Liver (tissue), 8 donors: ENCODE measurements at regions not wholly inside any gene's neighbourhood (a gene's known extent, or its start where the extent isn't known, plus 50 kb on each side); places are given as distances from the start of the nearest gene placed in this dataset.

Source experiments
- DNase-seq: peaks from one replicate; pipeline ENCODE4 v3.0.0-alpha.2; 2017; ENCODE audit warnings: low spot score
- H3K27ac ChIP-seq, 2 donors: one replicate each; pipeline ENCODE4 v1.7.0; 2013; ENCODE audit warnings: inconsistent platforms in 2 of 2, low read length in 2 of 2, control low read depth in 1 of 2, low read depth in 1 of 2, mild to moderate bottlenecking in 1 of 2
- H3K27me3 ChIP-seq, 4 donors: one replicate each; pipeline versions ENCODE4 v1.6.1 to v1.7.0; 2013; ENCODE audit warnings: low read length in 3 of 4, inconsistent platforms in 1 of 4, mild to moderate bottlenecking in 1 of 4, moderate library complexity in 1 of 4; ENCODE audit not compliant: control insufficient read depth in 4 of 4, insufficient read depth in 4 of 4
- H3K36me3 ChIP-seq, 4 donors: one replicate each; pipeline versions ENCODE4 v1.6.1 to v1.7.0; 2013; ENCODE audit warnings: low read length in 3 of 4, mild to moderate bottlenecking in 3 of 4, low read depth in 1 of 4, moderate library complexity in 1 of 4; ENCODE audit not compliant: control insufficient read depth in 4 of 4, insufficient read depth in 3 of 4
- H3K4me1 ChIP-seq, 4 donors: one replicate each; pipeline versions ENCODE4 v1.6.1 to v1.7.0; 2013; ENCODE audit warnings: low read length in 3 of 4, mild to moderate bottlenecking in 3 of 4, moderate library complexity in 1 of 4; ENCODE audit not compliant: control insufficient read depth in 4 of 4, insufficient read depth in 4 of 4
- H3K4me3 ChIP-seq, 3 donors: one replicate each; pipeline versions ENCODE4 v1.6.1 to v1.7.0; 2013; ENCODE audit warnings: low read length in 3 of 3, control low read depth in 1 of 3, low read depth in 1 of 3, mild to moderate bottlenecking in 1 of 3
- H3K9ac ChIP-seq, 2 donors: one replicate each; pipeline ENCODE4 v1.7.0; 2013; ENCODE audit warnings: low read length in 2 of 2, mild to moderate bottlenecking in 2 of 2, moderate library complexity in 2 of 2, control low read depth in 1 of 2, low read depth in 1 of 2
- H3K9me3 ChIP-seq, 4 donors: one replicate each; pipeline versions ENCODE4 v1.6.1 to v1.7.0; 2013; ENCODE audit warnings: low read length in 3 of 4; ENCODE audit not compliant: control insufficient read depth in 4 of 4
- FOXA1 ChIP-seq: IDR thresholded peaks from 2 replicates; pipeline ENCODE4 v1.6.1; 2016; ENCODE audit warnings: antibody characterized with exemption
- FOXA2 ChIP-seq: IDR thresholded peaks from 2 replicates; pipeline ENCODE4 v1.6.1; 2016; ENCODE audit warnings: antibody characterized with exemption
- HNF4A ChIP-seq, 2 donors: conservative IDR thresholded peaks; 2 replicates each; pipeline ENCODE4 v1.6.1; 2016; ENCODE audit warnings: antibody characterized with exemption in 2 of 2, mild to moderate bottlenecking in 2 of 2
- HNF4G ChIP-seq: IDR thresholded peaks from 2 replicates; pipeline ENCODE4 v1.6.1; 2016; ENCODE audit warnings: antibody characterized with exemption
- JUND ChIP-seq, 2 donors: IDR thresholded peaks; 2 replicates each; pipeline ENCODE4 v1.6.1; 2016; ENCODE audit warnings: antibody characterized with exemption in 2 of 2
- RAD21 ChIP-seq, 2 donors: IDR thresholded peaks; 2 replicates each; pipeline ENCODE4 v1.6.1; 2016; ENCODE audit warnings: antibody characterized with exemption in 2 of 2, mild to moderate bottlenecking in 2 of 2
- RXRA ChIP-seq, 2 donors: IDR thresholded peaks; 2 replicates each; pipeline ENCODE4 v1.6.1; 2017 to 2018; ENCODE audit warnings: antibody characterized with exemption in 2 of 2, mild to moderate bottlenecking in 1 of 2
- SP1 ChIP-seq: IDR thresholded peaks from 2 replicates; pipeline ENCODE4 v1.6.1; 2018; ENCODE audit warnings: antibody characterized with exemption, mild to moderate bottlenecking
- TAF1 ChIP-seq: conservative IDR thresholded peaks from 2 replicates; pipeline ENCODE4 v1.6.1; 2016; ENCODE audit warnings: antibody characterized with exemption, mild to moderate bottlenecking
- YY1 ChIP-seq: IDR thresholded peaks from 2 replicates; pipeline ENCODE4 v1.6.1; 2016; ENCODE audit warnings: antibody characterized with exemption, mild to moderate bottlenecking
- WGBS: extraction: QIAGEN DNeasy Blood & Tissue Kit; methylation state at CpG from one replicate; pipeline ENCODE4 v1.1.7; 2013; 5-methylcytosine and 5-hydroxymethylcytosine counted together
- TF ChIP-seq, protein P1 (sequence below): IDR thresholded peaks from 2 replicates; pipeline ENCODE4 v1.6.1; 2016; ENCODE audit warnings: antibody characterized with exemption
- TF ChIP-seq, protein P2 (sequence below): IDR thresholded peaks from 2 replicates; pipeline ENCODE4 v1.6.1; 2016; ENCODE audit warnings: antibody characterized with exemption, mild to moderate bottlenecking
- TF ChIP-seq, protein P3 (sequence below): fragments of 150-350 bp; IDR thresholded peaks from 2 replicates; pipeline ENCODE4 v1.5.1; 2017; ENCODE audit warnings: improper control_type of control experiment, low read depth, low read length; ENCODE audit not compliant: missing input control
- TF ChIP-seq, protein P4 (sequence below): IDR thresholded peaks from 2 replicates; pipeline ENCODE4 v1.6.1; 2016; ENCODE audit warnings: antibody characterized with exemption
- donor health status: healthy.
- donor health status: healthy.
- donor health status: healthy.
- donor health status: healthy.
- donor health status: healthy.

DNA sequence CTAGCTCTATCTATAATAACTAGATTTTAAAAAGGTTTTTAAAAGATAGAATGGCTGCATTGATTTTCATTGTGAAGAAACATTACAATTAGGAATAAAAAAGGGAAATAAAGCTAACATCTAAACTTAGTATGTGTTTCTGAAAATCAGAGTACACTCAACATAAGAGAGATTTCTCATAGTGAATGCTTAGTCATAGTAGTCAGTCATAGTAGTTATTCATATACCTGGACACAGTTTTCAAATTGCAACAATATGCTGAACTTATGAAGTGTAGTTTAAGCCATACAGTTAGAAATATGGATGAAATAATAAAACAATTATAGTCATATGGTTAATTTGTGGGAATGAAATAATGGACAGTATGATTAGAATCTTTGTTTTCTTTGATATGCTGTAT lies 273.0 kb upstream of the CTNND2 start:
- Histone ChIP-seq H3K36me3 (no peaks in the 10 kb centered on the region), H3K27ac (no peak overlapping the region), H3K4me3 (no peak overlapping the region), H3K9me3 (peaks cover 0 to 5% (median 0%) of the 10 kb centered on the region in 4 donors), H3K27me3 (no peaks in the 10 kb centered on the region), H3K9ac (no peak overlapping the region), H3K4me1 (no peaks in the 10 kb centered on the region)
- no peak for DNase-seq
- TF ChIP-seq JUND (IDR thresholded peaks at IDR 0.05) (no peak), HNF4A (conservative IDR thresholded peaks at IDR 0.05) (no peak), FOXA1 (no peak), RXRA (IDR thresholded peaks at IDR 0.05) (no peak)

DNA sequence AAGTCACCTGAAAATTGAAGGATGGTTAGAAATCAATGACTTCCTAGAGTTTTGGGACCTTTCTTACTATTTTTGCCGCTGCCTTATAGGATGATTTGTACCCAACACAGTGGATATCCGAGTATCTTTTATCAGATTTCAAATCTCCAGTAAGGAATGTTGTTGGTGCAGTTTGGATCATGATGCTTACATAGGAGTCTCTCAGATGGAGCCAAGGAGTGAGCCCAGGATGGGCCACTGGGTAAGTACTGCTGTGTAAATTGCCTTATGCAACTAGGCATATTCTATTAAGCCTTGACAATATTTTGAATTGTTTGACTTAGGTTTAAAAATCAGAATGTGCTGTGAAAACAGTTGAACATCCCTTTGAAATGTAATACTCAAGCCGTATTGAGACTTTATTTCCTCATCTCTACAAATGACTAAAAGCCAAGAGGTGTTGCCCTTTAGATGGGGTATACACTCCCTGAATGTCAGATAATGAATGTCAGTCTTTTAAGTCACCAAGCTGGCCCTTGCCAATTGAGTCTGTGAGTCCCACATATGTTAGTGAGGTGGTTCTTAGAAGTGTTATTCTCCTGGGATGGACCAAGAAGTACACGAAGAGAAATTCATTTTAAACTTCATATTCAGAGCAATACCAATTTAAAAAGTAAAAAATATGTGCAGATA lies 271.8 kb upstream of the CTNND2 start:
- Histone ChIP-seq H3K9ac (no peak overlapping the region), H3K27ac (no peak overlapping the region), H3K27me3 (no peaks in the 10 kb centered on the region), H3K4me1 (no peaks in the 10 kb centered on the region), H3K4me3 (no peak overlapping the region), H3K36me3 (no peaks in the 10 kb centered on the region), H3K9me3 (peaks cover 0 to 5% (median 0%) of the 10 kb centered on the region in 4 donors)
- DNase-seq, result no peak
- WGBS, result 47% methylated on average over 4 of the region's 4 CpGs
- TF ChIP-seq RAD21 (IDR thresholded peaks at IDR 0.05), result no peak
- TF ChIP-seq, protein P1, sequence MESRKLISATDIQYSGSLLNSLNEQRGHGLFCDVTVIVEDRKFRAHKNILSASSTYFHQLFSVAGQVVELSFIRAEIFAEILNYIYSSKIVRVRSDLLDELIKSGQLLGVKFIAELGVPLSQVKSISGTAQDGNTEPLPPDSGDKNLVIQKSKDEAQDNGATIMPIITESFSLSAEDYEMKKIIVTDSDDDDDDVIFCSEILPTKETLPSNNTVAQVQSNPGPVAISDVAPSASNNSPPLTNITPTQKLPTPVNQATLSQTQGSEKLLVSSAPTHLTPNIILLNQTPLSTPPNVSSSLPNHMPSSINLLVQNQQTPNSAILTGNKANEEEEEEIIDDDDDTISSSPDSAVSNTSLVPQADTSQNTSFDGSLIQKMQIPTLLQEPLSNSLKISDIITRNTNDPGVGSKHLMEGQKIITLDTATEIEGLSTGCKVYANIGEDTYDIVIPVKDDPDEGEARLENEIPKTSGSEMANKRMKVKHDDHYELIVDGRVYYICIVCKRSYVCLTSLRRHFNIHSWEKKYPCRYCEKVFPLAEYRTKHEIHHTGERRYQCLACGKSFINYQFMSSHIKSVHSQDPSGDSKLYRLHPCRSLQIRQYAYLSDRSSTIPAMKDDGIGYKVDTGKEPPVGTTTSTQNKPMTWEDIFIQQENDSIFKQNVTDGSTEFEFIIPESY, result no peak
- TF ChIP-seq TAF1, result no peak
- TF ChIP-seq, protein P2, sequence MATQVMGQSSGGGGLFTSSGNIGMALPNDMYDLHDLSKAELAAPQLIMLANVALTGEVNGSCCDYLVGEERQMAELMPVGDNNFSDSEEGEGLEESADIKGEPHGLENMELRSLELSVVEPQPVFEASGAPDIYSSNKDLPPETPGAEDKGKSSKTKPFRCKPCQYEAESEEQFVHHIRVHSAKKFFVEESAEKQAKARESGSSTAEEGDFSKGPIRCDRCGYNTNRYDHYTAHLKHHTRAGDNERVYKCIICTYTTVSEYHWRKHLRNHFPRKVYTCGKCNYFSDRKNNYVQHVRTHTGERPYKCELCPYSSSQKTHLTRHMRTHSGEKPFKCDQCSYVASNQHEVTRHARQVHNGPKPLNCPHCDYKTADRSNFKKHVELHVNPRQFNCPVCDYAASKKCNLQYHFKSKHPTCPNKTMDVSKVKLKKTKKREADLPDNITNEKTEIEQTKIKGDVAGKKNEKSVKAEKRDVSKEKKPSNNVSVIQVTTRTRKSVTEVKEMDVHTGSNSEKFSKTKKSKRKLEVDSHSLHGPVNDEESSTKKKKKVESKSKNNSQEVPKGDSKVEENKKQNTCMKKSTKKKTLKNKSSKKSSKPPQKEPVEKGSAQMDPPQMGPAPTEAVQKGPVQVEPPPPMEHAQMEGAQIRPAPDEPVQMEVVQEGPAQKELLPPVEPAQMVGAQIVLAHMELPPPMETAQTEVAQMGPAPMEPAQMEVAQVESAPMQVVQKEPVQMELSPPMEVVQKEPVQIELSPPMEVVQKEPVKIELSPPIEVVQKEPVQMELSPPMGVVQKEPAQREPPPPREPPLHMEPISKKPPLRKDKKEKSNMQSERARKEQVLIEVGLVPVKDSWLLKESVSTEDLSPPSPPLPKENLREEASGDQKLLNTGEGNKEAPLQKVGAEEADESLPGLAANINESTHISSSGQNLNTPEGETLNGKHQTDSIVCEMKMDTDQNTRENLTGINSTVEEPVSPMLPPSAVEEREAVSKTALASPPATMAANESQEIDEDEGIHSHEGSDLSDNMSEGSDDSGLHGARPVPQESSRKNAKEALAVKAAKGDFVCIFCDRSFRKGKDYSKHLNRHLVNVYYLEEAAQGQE, result no peak
- TF ChIP-seq JUND (IDR thresholded peaks at IDR 0.05), result no peak

DNA sequence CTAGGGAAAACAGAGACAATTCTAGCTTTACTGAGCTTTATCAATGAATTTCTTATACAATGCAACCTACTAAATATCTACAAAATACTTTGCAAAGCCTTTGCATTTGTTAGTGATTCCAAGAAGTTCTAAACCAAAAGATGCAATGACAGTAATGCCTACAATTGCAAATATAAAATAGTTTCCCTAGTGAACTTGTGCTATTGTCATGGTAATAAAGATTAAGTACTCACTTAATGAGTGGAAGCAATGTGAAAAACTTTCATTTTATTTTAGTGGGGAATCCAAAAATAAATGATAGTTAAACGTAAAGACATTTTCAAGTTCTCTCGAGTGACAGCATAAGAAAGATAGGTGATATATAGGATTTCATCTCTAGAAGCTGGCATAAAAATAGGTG lies 270.5 kb upstream of the CTNND2 start:
- no peaks in the 10 kb centered on the region for H3K4me1 ChIP-seq
- 62% methylated on average over 2 of the region's 2 CpGs for WGBS
- no peaks in the 10 kb centered on the region for H3K36me3 ChIP-seq
- H3K27me3 ChIP-seq, result no peaks in the 10 kb centered on the region
- H3K27ac ChIP-seq, result no peak overlapping the region
- no peak overlapping the region for H3K9ac ChIP-seq
- peaks cover 0 to 5% (median 0%) of the 10 kb centered on the region in 4 donors for H3K9me3 ChIP-seq
- H3K4me3 ChIP-seq, result no peak overlapping the region
- DNase-seq, result no peak
- TF ChIP-seq, protein P1, result no peak
- TF ChIP-seq, protein P2, result no peak
- TF ChIP-seq, protein P3, sequence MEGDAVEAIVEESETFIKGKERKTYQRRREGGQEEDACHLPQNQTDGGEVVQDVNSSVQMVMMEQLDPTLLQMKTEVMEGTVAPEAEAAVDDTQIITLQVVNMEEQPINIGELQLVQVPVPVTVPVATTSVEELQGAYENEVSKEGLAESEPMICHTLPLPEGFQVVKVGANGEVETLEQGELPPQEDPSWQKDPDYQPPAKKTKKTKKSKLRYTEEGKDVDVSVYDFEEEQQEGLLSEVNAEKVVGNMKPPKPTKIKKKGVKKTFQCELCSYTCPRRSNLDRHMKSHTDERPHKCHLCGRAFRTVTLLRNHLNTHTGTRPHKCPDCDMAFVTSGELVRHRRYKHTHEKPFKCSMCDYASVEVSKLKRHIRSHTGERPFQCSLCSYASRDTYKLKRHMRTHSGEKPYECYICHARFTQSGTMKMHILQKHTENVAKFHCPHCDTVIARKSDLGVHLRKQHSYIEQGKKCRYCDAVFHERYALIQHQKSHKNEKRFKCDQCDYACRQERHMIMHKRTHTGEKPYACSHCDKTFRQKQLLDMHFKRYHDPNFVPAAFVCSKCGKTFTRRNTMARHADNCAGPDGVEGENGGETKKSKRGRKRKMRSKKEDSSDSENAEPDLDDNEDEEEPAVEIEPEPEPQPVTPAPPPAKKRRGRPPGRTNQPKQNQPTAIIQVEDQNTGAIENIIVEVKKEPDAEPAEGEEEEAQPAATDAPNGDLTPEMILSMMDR, result no peak
- TF ChIP-seq YY1 (no peak), JUND (IDR thresholded peaks at IDR 0.05) (no peak), SP1 (no peak), FOXA1 (no peak), FOXA2 (no peak), RXRA (IDR thresholded peaks at IDR 0.05) (no peak), HNF4G (no peak)
- TF ChIP-seq, protein P4, sequence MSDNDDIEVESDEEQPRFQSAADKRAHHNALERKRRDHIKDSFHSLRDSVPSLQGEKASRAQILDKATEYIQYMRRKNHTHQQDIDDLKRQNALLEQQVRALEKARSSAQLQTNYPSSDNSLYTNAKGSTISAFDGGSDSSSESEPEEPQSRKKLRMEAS, result no peak
